Body of pancreas (tissue), 4 donors: ENCODE measurements at regions not wholly inside any gene's neighbourhood (a gene's known extent, or its start where the extent isn't known, plus 50 kb on each side); places are given as distances from the start of the nearest gene placed in this dataset.

Experiments
- ATAC-seq: fragments of 150-250 bp; one replicate; pipeline ENCODE4 v1.9.1; 2016
- DNase-seq, 4 donors: peaks; one replicate each; pipeline ENCODE4 v3.0.0-alpha.2; 2019
- H3K27ac ChIP-seq, 4 donors: fragments of 200-600 bp; sonication (generic); 1 replicate in 3 of 4; 2 replicates in 1 of 4; pipeline versions ENCODE4 v1.5.1 to v1.6.1; 2016 to 2019; ENCODE audit warnings: mild to moderate bottlenecking in 1 of 4, mixed read lengths in 1 of 4, moderate library complexity in 1 of 4
- H3K27me3 ChIP-seq, 2 donors: fragments of 200-600 bp; sonication (generic); one replicate each; pipeline ENCODE4 v1.6.0; 2016; ENCODE audit warnings: mild to moderate bottlenecking in 1 of 2
- H3K36me3 ChIP-seq, 2 donors: fragments of 200-600 bp; sonication (generic); replicated peaks in 1 of 2; 2 replicates each; pipeline ENCODE4 v1.5.1; 2016; ENCODE audit warnings: low read depth in 2 of 2; ENCODE audit not compliant: insufficient read depth in 1 of 2
- H3K4me1 ChIP-seq: fragments of 200-600 bp; sonication (generic); one replicate; pipeline ENCODE4 v1.6.0; 2016
- H3K4me3 ChIP-seq, 2 donors: fragments of 200-600 bp; sonication (generic); 1 replicate in 1 of 2; 2 replicates in 1 of 2; pipeline ENCODE4 v1.5.1; 2016 to 2019
- H3K9me3 ChIP-seq, 3 donors: fragments of 200-600 bp; sonication (generic); 1 replicate in 2 of 3; 2 replicates in 1 of 3; pipeline ENCODE4 v1.5.1; 2016
- POLR2A ChIP-seq, 3 donors: fragments of 450-650 bp; IDR thresholded peaks; one replicate each; pipeline ENCODE4 v1.6.1; 2016; ENCODE audit warnings: antibody characterized with exemption in 3 of 3, mild to moderate bottlenecking in 2 of 3
- WGBS, 2 donors: methylation state at CpG; one replicate each; pipeline ENCODE4 v1.1.5; 2017; 5-methylcytosine and 5-hydroxymethylcytosine counted together
- intact Hi-C: fragments of 100-400 bp; cut with DNase I; formaldehyde crosslinking; loops from one replicate; pipeline ENCODE4 v1.15.1; 2023
- TF ChIP-seq, protein P1 (sequence below), 7 experiments: fragments of 450-650 bp in 4 of 7; fragments of 200-600 bp in 3 of 7; sonication (generic) in 3 of 7; IDR thresholded peaks; one replicate each; pipeline ENCODE4 v1.5.1; 2016 to 2019; ENCODE audit warnings: antibody characterized with exemption in 7 of 7

DNA sequence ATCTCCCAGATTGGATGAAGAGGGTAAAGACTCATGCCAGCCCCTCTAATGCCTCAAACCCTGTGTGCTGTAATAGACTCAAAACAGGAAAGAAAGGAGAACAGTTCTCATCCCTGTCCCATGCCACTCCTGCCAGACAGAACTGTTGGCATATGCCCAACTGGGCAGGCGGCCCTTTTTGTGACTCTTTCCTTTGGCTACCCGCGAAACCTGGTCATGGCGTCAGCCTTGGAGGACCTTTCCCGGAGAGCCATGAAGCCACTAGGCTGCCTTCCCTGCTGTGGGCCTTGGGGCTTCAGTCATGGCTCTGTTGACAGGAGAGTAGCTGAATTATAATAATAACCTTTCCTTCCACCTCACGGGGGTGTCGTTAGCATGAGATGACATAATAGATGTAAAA, 75.9 kb upstream of the SEMA6A start:
- Histone ChIP-seq H3K27me3 (no peaks in the 10 kb centered on the region), H3K9me3 (no peaks in the 10 kb centered on the region), H3K4me3 (no peak overlapping the region), H3K27ac (no peak overlapping the region), H3K36me3 (no peaks in the 10 kb centered on the region), H3K4me1 (no peaks in the 10 kb centered on the region)
- ATAC-seq (no peak), DNase-seq (peak in 1 of 4 donors; percentile 8)
- TF ChIP-seq, protein P1, sequence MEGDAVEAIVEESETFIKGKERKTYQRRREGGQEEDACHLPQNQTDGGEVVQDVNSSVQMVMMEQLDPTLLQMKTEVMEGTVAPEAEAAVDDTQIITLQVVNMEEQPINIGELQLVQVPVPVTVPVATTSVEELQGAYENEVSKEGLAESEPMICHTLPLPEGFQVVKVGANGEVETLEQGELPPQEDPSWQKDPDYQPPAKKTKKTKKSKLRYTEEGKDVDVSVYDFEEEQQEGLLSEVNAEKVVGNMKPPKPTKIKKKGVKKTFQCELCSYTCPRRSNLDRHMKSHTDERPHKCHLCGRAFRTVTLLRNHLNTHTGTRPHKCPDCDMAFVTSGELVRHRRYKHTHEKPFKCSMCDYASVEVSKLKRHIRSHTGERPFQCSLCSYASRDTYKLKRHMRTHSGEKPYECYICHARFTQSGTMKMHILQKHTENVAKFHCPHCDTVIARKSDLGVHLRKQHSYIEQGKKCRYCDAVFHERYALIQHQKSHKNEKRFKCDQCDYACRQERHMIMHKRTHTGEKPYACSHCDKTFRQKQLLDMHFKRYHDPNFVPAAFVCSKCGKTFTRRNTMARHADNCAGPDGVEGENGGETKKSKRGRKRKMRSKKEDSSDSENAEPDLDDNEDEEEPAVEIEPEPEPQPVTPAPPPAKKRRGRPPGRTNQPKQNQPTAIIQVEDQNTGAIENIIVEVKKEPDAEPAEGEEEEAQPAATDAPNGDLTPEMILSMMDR (IDR thresholded peaks at IDR 0.05) = no peak
- no peak for TF ChIP-seq POLR2A (IDR thresholded peaks at IDR 0.05)
- intact Hi-C loops = no loop called here
- WGBS, 2 donors = 82 to 84% methylated on average over 7 of the region's 7 CpGs

DNA sequence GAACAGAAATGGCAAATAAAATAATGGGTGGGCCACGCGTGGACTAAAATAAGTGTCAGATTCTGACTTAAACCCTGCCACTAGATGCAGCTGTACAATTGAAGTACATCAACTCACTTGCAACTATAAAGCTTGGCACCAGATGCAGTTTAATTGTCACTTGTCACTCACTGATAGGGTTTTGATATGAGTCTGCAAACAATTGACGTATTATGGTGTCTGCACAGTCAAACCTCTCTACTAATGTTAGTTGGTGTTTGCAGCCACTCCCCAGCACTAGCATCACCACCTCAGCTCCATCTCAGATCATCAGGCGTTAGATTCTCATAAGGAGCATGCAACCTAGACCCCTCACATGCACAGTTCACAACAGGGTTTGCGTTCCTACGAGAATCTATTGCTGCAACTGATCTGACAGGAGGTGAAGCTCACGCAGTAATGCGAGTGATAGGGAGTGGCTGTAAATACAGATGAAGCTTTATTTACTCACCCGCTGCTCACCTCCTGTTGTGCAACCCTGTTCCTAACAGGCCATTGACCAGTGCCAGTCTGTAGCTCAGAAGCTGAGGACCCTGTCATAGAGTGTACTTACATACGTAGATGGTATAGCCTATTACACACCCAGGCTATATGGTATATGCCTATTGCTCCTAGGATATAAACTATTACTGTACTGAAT, 72.1 kb upstream of the SEMA6A start:
- 71 to 83% methylated on average over 10 of the region's 10 CpGs for WGBS, 2 donors
- Histone ChIP-seq H3K9me3 (no peaks in the 10 kb centered on the region), H3K27me3 (no peaks in the 10 kb centered on the region), H3K36me3 (no peaks in the 10 kb centered on the region), H3K4me3 (no peak overlapping the region), H3K27ac (no peak overlapping the region), H3K4me1 (no peaks in the 10 kb centered on the region)
- ATAC-seq (no peak), DNase-seq (no peak)
- TF ChIP-seq, protein P1 (IDR thresholded peaks at IDR 0.05) = no peak
- TF ChIP-seq POLR2A (IDR thresholded peaks at IDR 0.05) = no peak
- intact Hi-C loops = no loop called here

- Histone ChIP-seq H3K9me3 (no peaks in the 10 kb centered on the region), H3K36me3 (no peaks in the 10 kb centered on the region), H3K27ac (no peak overlapping the region), H3K4me3 (no peak overlapping the region), H3K4me1 (no peaks in the 10 kb centered on the region), H3K27me3 (no peaks in the 10 kb centered on the region)
- WGBS, 2 donors = 55 to 76% methylated on average over 1 of the region's 1 CpG
- no peak for DNase-seq
- no peak for ATAC-seq
- intact Hi-C loops = no loop called here
- no peak for TF ChIP-seq POLR2A (IDR thresholded peaks at IDR 0.05)
- TF ChIP-seq, protein P1 (IDR thresholded peaks at IDR 0.05) = no peak
These were observed 71.0 kb upstream of the SEMA6A start for GRCh38 chr5:116645627-116646026.

DNA sequence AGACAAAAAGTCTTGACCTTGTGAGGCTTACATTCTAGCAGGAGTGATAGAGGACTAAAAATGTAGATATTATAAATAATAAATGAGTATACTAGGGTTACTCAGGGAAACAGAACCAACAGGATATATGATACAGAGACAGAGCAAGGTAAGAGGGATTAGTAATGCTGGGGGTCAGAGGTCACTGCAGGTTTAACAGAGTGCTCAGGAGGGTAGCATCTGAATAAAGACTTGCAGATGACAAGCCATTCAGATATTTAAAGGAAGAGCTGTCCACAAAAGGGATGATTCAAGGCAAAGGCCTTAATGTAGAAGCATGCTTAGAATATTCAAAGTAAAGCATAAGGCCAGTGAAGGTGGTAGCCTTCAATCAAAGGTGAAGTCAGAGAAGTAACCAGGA, 65.6 kb upstream of the SEMA6A start:
- no peak overlapping the region for H3K27ac ChIP-seq
- no peak for ATAC-seq
- no peaks in the 10 kb centered on the region for H3K36me3 ChIP-seq
- no peaks in the 10 kb centered on the region for H3K27me3 ChIP-seq
- no peak overlapping the region for H3K4me3 ChIP-seq
- no peaks in the 10 kb centered on the region for H3K9me3 ChIP-seq
- intact Hi-C loops = no loop called here
- no peak for TF ChIP-seq POLR2A (IDR thresholded peaks at IDR 0.05)
- TF ChIP-seq, protein P1 (IDR thresholded peaks at IDR 0.05) = no peak
- no peak for DNase-seq
- H3K4me1 ChIP-seq = no peaks in the 10 kb centered on the region

- Histone ChIP-seq H3K27me3 (no peaks in the 10 kb centered on the region), H3K4me3 (no peak overlapping the region), H3K36me3 (no peaks in the 10 kb centered on the region), H3K9me3 (no peaks in the 10 kb centered on the region), H3K4me1 (no peaks in the 10 kb centered on the region), H3K27ac (no peak overlapping the region)
- ATAC-seq (no peak), DNase-seq (no peak)
- 44 to 66% methylated on average over 4 of the region's 4 CpGs for WGBS, 2 donors
- intact Hi-C loops = no loop called here
- TF ChIP-seq POLR2A (IDR thresholded peaks at IDR 0.05) = no peak
- TF ChIP-seq, protein P1 (IDR thresholded peaks at IDR 0.05) = no peak
These were observed 62.6 kb upstream of the SEMA6A start for GRCh38 chr5:116637149-116637740.
